ENCODE measurements at regions not wholly inside any gene's neighbourhood (a gene's known extent, or its start where the extent isn't known, plus 50 kb on each side); places are given as distances from the start of the nearest gene placed in this dataset.
"Not testable (repeated sequence)": the region's sequence is repeated elsewhere in the genome, so short reads cannot be mapped to it uniquely, and the experiment has no call there.

- no peak for DNase-seq (ENCODE audit: low read depth)
Observed at GRCh38 chr4:60905162-60905561, 295.0 kb upstream of the ADGRL3 start.

DNA sequence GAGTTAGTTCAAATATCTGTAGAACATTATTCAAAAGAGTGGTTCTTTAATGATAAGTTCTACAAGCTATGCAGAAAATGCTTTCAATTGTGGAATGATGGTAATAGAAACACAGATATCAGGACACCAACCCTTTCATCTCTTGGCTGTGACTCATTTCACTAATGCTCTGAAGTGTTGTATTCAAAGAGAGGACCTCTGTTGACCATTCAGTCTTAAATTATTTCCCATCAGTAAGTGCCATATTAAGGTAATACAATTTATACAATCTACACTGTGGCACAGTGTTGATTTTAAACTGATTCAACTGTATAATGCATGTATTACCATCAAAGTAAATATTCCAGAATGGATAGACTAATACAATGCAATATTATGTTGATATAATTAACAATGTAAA is 289.0 kb upstream of the ADGRL3 start:
- DNase-seq (ENCODE audit: low read depth), result no peak

DNA sequence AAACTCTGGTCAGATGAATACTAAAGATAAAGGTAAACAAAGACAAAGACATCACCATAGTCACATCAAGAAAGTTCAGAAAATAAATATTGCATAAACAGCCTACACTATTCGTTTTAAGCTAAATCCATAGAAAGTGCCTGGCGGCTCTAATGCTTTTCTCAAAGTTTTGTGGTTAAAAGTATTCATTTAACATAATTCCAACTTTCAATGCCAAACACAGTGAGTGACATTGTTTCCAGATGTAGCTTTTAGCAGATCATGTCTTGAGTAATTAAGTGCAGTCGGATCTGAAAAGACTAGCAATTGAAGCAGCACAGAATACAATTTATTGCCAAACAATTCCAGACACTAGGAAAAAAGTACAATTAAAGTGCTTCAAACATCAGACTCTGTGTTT is 287.1 kb upstream of the ADGRL3 start:
- peak; percentile 23 for DNase-seq (ENCODE audit: low read depth)

DNA sequence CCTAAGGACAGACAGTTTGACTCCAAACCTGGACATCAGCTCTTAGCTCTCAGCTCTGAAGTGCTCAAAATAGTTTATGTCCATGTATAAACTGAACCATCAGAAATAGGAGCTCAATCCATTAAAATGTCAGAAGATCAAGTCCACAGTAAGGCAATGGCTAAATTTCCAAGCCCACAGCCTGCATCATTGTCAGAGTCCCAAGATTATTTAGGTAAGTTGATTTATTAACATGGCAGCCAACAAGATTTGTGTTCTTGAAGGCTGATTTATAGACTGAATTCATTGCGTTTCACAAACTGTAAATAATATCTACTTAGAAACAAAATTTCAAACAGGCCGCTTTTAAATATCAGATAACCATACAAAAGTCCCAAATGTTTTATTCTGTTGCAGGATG is 286.5 kb upstream of the ADGRL3 start:
- DNase-seq (ENCODE audit: low read depth), result no peak

- not testable (repeated sequence) for DNase-seq (ENCODE audit: low read depth)
Observed at GRCh38 chr4:60921735-60922134, 278.4 kb upstream of the ADGRL3 start.

DNA sequence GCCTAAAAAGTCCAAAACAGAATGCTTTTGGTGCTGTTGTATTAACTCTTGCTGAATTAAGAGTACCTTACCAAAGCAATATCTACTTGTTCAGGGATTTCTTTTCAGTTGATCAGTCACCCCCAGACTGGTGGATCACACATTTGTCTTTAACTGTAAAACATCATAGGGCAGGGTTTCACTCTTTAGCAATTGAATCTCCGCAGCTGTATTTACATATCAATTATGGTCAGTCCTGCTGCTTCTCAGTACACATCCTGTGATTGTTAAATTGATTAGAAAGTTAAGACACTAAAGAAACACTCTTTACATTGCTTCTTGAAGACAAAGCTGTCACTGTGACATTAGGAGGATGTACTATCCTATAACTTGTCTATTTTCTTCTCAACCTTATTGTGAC is 277.1 kb upstream of the ADGRL3 start:
- DNase-seq (ENCODE audit: low read depth), result no peak

- DNase-seq (ENCODE audit: low read depth), result no peak
Observed at GRCh38 chr4:60926624-60927023, 273.5 kb upstream of the ADGRL3 start.

- no peak for DNase-seq (ENCODE audit: low read depth)
Observed at GRCh38 chr4:60930866-60931265, 269.3 kb upstream of the ADGRL3 start.

- DNase-seq (ENCODE audit: low read depth), result no peak
Observed at GRCh38 chr4:60934566-60935295, 265.4 kb upstream of the ADGRL3 start.

DNA sequence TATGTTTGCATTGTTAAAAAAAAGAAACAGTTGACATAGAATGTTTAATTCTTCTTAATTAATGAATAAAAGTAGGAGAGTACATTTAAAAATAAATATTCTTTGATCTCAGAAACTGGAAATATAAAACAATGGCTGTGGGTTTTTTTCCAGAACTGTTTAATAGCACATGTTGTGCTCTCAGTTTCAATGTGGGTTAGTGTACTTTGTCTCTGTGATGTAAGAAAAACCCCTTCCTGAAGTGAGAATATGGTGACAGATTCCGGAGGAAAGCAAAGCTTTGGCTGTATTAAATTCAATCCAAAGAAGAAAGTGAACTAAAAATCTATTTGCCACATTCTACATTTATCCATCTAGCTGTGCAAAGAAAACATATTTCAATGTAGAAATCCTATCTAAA is 261.9 kb upstream of the ADGRL3 start:
- DNase-seq (ENCODE audit: low read depth), result no peak

- no peak for DNase-seq (ENCODE audit: low read depth)
Observed at GRCh38 chr4:60938621-60939020, 261.5 kb upstream of the ADGRL3 start.

DNA sequence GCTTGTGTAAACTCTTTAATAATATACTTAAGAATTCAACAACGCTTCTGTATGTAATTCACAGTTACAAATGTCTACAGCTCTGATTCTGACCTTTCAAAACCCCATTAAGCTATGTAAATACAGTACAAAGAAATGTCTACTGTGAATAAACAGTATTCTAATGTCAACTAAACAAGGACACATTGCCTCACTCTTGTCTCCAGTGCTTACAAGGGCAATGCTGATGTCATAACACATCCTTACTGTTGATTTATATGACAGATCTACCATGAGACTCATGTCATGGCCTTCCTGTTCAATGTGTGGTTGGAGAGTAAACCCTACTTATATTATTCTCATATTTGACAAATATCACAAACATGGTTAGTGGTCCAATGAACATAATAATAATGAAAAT is 256.1 kb upstream of the ADGRL3 start:
- DNase-seq (ENCODE audit: low read depth), result no peak

GRCh38 chr4:60945641-60946040 is 254.5 kb upstream of the ADGRL3 start:
- DNase-seq (ENCODE audit: low read depth), result no peak

- no peak for DNase-seq (ENCODE audit: low read depth)
Observed at GRCh38 chr4:60948008-60948407, 252.1 kb upstream of the ADGRL3 start.

DNA sequence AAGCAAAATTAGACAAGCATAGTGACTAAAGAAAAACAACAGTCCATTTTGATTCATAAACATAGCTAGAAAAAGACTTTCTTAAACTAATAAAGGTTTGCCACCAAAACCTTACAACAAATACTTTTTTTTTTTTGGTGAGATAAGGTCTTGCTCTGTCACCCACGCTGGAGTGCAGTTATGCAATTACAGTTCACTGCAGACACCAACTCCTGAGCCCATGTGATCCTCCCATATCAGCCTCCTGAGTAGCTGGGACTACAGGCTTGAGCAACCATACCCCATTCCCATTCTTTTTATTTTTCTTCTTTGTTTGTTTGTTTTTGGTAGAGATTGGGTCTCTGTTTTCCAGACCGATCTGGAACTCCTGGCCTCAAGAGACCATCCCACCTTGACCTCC is 247.2 kb upstream of the ADGRL3 start:
- no peak for DNase-seq (ENCODE audit: low read depth)

DNA sequence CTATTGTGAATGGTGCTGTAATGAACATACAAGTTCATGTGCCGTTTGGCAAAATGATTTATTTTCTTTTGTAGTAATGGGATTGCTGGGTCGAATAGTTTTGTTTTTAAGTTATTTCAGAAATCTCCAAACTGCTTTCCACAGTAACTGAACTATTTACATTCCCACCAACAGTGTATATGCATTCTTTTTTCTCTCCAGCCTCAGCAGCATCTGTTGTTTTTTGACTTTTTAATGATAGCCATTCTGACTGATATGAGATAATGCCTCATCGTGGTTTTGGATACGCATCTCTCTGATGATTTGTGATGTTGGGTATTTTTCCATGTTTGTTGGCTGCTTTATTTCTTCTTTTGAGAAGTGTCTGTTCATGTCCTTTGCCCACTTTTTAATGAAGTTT is 246.3 kb upstream of the ADGRL3 start:
- DNase-seq (ENCODE audit: low read depth), result no peak

GRCh38 chr4:60962286-60962685 is 237.8 kb upstream of the ADGRL3 start:
- DNase-seq (ENCODE audit: low read depth), result no peak

- DNase-seq (ENCODE audit: low read depth), result no peak
Observed at GRCh38 chr4:60981534-60981933, 218.6 kb upstream of the ADGRL3 start.

- no peak for DNase-seq (ENCODE audit: low read depth)
Observed at GRCh38 chr4:60989141-60989540, 211.0 kb upstream of the ADGRL3 start.

GRCh38 chr4:60992037-60992436 is 208.1 kb upstream of the ADGRL3 start:
- no peak for DNase-seq (ENCODE audit: low read depth)

- no peak for DNase-seq (ENCODE audit: low read depth)
Observed at GRCh38 chr4:61003301-61003700, 196.8 kb upstream of the ADGRL3 start.

DNA sequence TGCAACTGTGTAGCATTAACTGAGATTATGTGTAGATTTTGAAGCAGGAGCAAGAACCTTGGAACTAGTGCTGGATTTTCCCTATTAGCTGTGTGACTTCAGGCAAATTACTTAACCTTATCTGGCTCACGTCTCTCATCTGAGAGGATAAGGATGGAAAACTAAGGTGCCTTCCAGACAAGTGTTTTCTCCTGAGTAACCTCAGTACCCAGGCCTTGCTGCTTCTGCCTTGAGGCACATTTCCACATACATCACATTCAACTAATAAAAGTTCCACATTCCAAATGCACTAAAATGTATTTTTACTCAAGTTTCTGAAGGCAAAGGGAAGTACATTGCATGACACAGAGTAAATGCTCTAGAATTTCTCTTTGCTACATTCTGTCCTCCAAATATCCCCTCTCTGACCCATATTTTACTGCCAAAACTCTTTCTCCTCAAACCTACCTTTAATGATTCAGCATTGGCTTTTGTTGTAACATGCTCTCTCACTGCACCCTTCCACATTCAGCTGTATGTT is 195.4 kb upstream of the ADGRL3 start:
- no peak for DNase-seq (ENCODE audit: low read depth)

- DNase-seq (ENCODE audit: low read depth), result no peak
Observed at GRCh38 chr4:61011051-61011450, 189.1 kb upstream of the ADGRL3 start.

DNA sequence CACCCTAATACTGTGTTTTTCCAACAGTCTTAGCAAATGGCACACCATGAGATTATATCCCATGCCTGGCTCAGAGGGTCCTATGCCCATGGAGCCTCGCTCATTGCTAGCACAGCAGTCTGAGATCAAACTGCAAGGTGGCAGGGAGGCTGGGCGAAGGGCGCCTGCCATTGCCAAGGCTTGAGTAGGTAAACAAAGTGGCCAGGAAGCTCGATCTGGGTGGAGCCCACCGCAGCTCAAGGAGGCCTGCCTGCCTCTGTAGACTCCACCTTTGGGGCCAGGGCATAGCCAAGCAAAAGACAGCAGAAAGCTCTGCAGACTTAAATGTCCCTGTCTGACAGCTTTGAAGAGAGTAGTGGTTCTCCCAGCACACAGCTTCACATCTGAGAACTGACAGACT is 188.2 kb upstream of the ADGRL3 start:
- not testable (repeated sequence) for DNase-seq (ENCODE audit: low read depth)

Measured in fibroblast of the conjunctiva (primary cell).